ENCODE measurements at regions not wholly inside any gene's neighbourhood (a gene's known extent, or its start where the extent isn't known, plus 50 kb on each side); places are given as distances from the start of the nearest gene placed in this dataset.
"Not testable (repeated sequence)": the region's sequence is repeated elsewhere in the genome, so short reads cannot be mapped to it uniquely, and the experiment has no call there.

GRCh38 chr13:74266309-74266708, 132.1 kb upstream of the KLF12 start:
- no peaks in the 10 kb centered on the region for H3K4me1 ChIP-seq (ENCODE audit: insufficient read depth)
- 76 to 98% (median 91%) methylated on average over 3 of the region's 3 CpGs for WGBS, 3 donors
- H3K4me3 ChIP-seq = no peak overlapping the region
- TF ChIP-seq, protein P1, sequence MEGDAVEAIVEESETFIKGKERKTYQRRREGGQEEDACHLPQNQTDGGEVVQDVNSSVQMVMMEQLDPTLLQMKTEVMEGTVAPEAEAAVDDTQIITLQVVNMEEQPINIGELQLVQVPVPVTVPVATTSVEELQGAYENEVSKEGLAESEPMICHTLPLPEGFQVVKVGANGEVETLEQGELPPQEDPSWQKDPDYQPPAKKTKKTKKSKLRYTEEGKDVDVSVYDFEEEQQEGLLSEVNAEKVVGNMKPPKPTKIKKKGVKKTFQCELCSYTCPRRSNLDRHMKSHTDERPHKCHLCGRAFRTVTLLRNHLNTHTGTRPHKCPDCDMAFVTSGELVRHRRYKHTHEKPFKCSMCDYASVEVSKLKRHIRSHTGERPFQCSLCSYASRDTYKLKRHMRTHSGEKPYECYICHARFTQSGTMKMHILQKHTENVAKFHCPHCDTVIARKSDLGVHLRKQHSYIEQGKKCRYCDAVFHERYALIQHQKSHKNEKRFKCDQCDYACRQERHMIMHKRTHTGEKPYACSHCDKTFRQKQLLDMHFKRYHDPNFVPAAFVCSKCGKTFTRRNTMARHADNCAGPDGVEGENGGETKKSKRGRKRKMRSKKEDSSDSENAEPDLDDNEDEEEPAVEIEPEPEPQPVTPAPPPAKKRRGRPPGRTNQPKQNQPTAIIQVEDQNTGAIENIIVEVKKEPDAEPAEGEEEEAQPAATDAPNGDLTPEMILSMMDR (IDR thresholded peaks at IDR 0.05) = no peak
- no peak for TF ChIP-seq POLR2A (IDR thresholded peaks at IDR 0.05)
- TF ChIP-seq EP300 (IDR thresholded peaks at IDR 0.05) = no peak
- no peaks in the 10 kb centered on the region for H3K36me3 ChIP-seq
- no peak for DNase-seq
- H3K27ac ChIP-seq = no peak overlapping the region
- no peaks in the 10 kb centered on the region for H3K27me3 ChIP-seq
- intact Hi-C loops (cut with DNase I) = no loop called here
- H3K9me3 ChIP-seq = no peaks in the 10 kb centered on the region

- H3K9me3 ChIP-seq = no peaks in the 10 kb centered on the region
- no peak for DNase-seq
- no peaks in the 10 kb centered on the region for H3K36me3 ChIP-seq
- H3K27ac ChIP-seq = no peak overlapping the region
- no peaks in the 10 kb centered on the region for H3K27me3 ChIP-seq
- intact Hi-C loops (cut with DNase I) = no loop called here
- TF ChIP-seq, protein P1 (IDR thresholded peaks at IDR 0.05) = no peak
- TF ChIP-seq POLR2A (IDR thresholded peaks at IDR 0.05) (no peak), EP300 (IDR thresholded peaks at IDR 0.05) (no peak)
- no peaks in the 10 kb centered on the region for H3K4me1 ChIP-seq (ENCODE audit: insufficient read depth)
- H3K4me3 ChIP-seq = no peak overlapping the region
Measured at GRCh38 chr13:74264333-74264732, 130.1 kb upstream of the KLF12 start.

DNA sequence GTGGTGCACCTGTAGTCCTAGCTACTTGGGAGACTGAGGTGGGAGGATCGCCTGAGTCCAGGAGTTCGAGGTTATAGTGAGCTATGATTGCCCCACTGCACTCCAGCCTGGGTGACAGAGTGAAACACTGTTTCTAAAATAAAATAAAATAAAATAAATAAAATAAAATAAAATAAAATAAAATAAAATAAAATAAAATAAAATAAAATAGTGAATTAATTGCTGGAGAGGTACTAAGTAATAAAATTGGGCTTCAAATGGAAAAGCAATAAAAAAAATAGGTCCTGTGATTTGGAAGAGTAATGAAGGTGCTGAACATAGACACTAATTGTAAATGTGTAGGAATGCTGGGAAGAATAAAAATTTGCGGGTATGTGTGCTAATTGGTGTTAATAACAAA, 126.2 kb upstream of the KLF12 start:
- H3K4me3 ChIP-seq; H3K36me3 ChIP-seq; H3K4me1 ChIP-seq (ENCODE audit: insufficient read depth); DNase-seq; H3K27ac ChIP-seq; intact Hi-C loops (cut with DNase I); H3K27me3 ChIP-seq; H3K9me3 ChIP-seq: not testable (repeated sequence)
- WGBS, 3 donors = 96% methylated on average over 3 of the region's 3 CpGs

DNA sequence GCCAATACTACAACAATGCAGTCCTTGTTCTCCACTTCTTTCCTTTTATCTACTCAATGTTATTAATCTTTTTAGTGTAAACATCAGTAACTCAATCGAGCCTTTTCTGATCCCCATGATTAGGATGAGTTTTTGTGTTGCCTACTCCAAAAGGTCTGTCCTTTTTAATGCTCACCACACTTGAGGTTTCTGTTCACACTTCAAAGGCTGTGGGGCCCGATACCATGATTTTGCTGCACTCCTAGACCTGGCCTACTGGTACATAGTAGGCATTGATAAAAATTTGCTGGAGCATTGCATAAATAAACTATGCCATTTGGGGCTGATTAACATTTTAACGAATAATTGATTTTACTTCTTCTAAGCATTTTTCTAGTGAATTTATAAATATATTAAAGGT, 125.4 kb upstream of the KLF12 start:
- Histone ChIP-seq H3K9me3 (no peaks in the 10 kb centered on the region), H3K4me1 (ENCODE audit: insufficient read depth) (no peaks in the 10 kb centered on the region), H3K4me3 (no peak overlapping the region), H3K36me3 (no peaks in the 10 kb centered on the region), H3K27me3 (no peaks in the 10 kb centered on the region), H3K27ac (no peak overlapping the region)
- no peak for DNase-seq
- intact Hi-C loops (cut with DNase I) = loop anchor here in 1 of 4 donors (2.0 kb wide), 1 partner anchor 15 kb away; no protein-coding TSS in a partner anchor
- TF ChIP-seq, protein P1 (IDR thresholded peaks at IDR 0.05) = no peak
- TF ChIP-seq EP300 (IDR thresholded peaks at IDR 0.05) (no peak), POLR2A (IDR thresholded peaks at IDR 0.05) (no peak)
- 74 to 85% (median 78%) methylated on average over 3 of the region's 3 CpGs for WGBS, 3 donors

- H3K4me3 ChIP-seq = no peak overlapping the region
- H3K9me3 ChIP-seq = no peaks in the 10 kb centered on the region
- DNase-seq = no peak
- intact Hi-C loops (cut with DNase I) = loop anchor here in 1 of 4 donors (2.0 kb wide), 1 partner anchor 16 kb away; no protein-coding TSS in a partner anchor
- WGBS, 3 donors = 82 to 94% (median 93%) methylated on average over 4 of the region's 4 CpGs
- H3K27ac ChIP-seq = no peak overlapping the region
- no peaks in the 10 kb centered on the region for H3K36me3 ChIP-seq
- H3K4me1 ChIP-seq (ENCODE audit: insufficient read depth) = no peaks in the 10 kb centered on the region
- TF ChIP-seq, protein P1 (IDR thresholded peaks at IDR 0.05) = no peak
- no peak for TF ChIP-seq POLR2A (IDR thresholded peaks at IDR 0.05)
- no peak for TF ChIP-seq EP300 (IDR thresholded peaks at IDR 0.05)
- no peaks in the 10 kb centered on the region for H3K27me3 ChIP-seq
Measured at GRCh38 chr13:74258961-74259360, 124.8 kb upstream of the KLF12 start.

All from ovary (tissue), 7 donors.